ENCODE measurements at regions not wholly inside any gene's neighbourhood (a gene's known extent, or its start where the extent isn't known, plus 50 kb on each side); places are given as distances from the start of the nearest gene placed in this dataset.

DNA sequence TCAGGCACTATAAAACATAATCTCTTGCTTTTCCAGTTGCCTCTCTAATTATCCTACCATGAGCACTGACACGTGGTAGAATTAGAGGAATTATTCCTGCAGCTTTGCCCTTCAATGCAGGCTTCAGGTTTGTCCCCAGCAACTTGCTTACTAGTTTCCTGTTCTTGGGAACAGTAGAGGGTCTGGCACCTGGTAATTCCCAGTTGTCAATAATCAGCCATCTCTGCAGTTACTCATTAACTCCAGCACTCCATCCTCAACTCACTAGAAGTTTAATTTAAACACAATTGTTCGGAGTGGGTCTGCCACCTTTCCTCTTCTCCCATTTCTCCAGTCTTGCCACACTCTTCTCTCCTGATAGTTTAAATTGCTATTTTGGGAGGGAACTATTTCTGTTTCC lies 324.3 kb upstream of the KIAA1217 start:
- intact Hi-C loops (cut with DNase I, micrococcal nuclease), result no loop called here
- TF ChIP-seq, protein P1, sequence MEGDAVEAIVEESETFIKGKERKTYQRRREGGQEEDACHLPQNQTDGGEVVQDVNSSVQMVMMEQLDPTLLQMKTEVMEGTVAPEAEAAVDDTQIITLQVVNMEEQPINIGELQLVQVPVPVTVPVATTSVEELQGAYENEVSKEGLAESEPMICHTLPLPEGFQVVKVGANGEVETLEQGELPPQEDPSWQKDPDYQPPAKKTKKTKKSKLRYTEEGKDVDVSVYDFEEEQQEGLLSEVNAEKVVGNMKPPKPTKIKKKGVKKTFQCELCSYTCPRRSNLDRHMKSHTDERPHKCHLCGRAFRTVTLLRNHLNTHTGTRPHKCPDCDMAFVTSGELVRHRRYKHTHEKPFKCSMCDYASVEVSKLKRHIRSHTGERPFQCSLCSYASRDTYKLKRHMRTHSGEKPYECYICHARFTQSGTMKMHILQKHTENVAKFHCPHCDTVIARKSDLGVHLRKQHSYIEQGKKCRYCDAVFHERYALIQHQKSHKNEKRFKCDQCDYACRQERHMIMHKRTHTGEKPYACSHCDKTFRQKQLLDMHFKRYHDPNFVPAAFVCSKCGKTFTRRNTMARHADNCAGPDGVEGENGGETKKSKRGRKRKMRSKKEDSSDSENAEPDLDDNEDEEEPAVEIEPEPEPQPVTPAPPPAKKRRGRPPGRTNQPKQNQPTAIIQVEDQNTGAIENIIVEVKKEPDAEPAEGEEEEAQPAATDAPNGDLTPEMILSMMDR (IDR thresholded peaks at IDR 0.05), result no peak
- no peak overlapping the region for H3K4me3 ChIP-seq (ENCODE audit: low read length)
- H3K27ac Mint-ChIP-seq, result no peak overlapping the region
- DNase-seq, result no peak
- H3K4me1 ChIP-seq (ENCODE audit: insufficient read depth, low read length), result no peaks in the 10 kb centered on the region
- POLR2A ChIA-PET, result no interaction called here
- H3K9me3 ChIP-seq (ENCODE audit: control insufficient read depth in 1 of 2, insufficient read depth in 1 of 2, low read length in 2 of 2), result no peaks in the 10 kb centered on the region
- no peaks in the 10 kb centered on the region for H3K36me3 Mint-ChIP-seq (ENCODE audit: low read depth)
- no peaks in the 10 kb centered on the region for H3K4me1 Mint-ChIP-seq (ENCODE audit: low read depth)
- H3K9me3 Mint-ChIP-seq, result no peaks in the 10 kb centered on the region
- no peak for ATAC-seq (ENCODE audit: poor library complexity)
- no peaks in the 10 kb centered on the region for H3K36me3 ChIP-seq (ENCODE audit: insufficient read depth, low read length)
- no peaks in the 10 kb centered on the region for H3K27me3 Mint-ChIP-seq
- no peaks in the 10 kb centered on the region for H3K27me3 ChIP-seq (ENCODE audit: control insufficient read depth in 1 of 2, insufficient read depth in 2 of 2, low read length in 2 of 2)
- H3K4me3 Mint-ChIP-seq, result no peak overlapping the region
- no peak overlapping the region for H3K27ac ChIP-seq (ENCODE audit: low read depth in 1 of 2, low read length in 2 of 2)
- CTCF ChIA-PET, result no interaction called here

DNA sequence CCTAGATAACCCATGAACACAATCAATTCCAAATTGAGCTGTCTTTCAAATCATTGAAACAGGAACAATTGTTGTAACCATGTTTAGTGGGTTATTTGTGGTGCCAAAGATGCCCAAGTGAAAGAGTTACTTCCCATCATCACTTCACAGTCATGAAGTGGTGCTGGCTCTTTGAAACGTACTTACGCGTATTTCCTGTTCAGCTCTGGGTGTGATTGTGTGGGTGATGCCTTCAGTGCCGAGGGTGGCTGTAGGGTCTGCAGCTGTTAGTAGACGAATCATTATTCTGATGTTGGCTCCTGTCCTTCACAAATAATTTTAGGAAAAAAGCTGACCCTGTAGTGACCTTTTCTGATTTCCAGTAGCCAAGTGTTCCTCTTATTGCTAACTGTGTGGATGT lies 323.1 kb upstream of the KIAA1217 start:
- TF ChIP-seq, protein P1 (IDR thresholded peaks at IDR 0.05), result no peak
- Histone ChIP-seq H3K4me1 (ENCODE audit: insufficient read depth, low read length) (no peaks in the 10 kb centered on the region), H3K27me3 (ENCODE audit: control insufficient read depth in 1 of 2, insufficient read depth in 2 of 2, low read length in 2 of 2) (no peaks in the 10 kb centered on the region), H3K36me3 (ENCODE audit: insufficient read depth, low read length) (no peaks in the 10 kb centered on the region), H3K4me3 (ENCODE audit: low read length) (no peak overlapping the region), H3K27ac (ENCODE audit: low read depth in 1 of 2, low read length in 2 of 2) (no peak overlapping the region), H3K9me3 (ENCODE audit: control insufficient read depth in 1 of 2, insufficient read depth in 1 of 2, low read length in 2 of 2) (no peaks in the 10 kb centered on the region)
- Mint-ChIP-seq H3K36me3 (ENCODE audit: low read depth) (no peaks in the 10 kb centered on the region), H3K4me1 (ENCODE audit: low read depth) (no peaks in the 10 kb centered on the region), H3K4me3 (no peak overlapping the region), H3K27me3 (no peaks in the 10 kb centered on the region), H3K27ac (no peak overlapping the region), H3K9me3 (no peaks in the 10 kb centered on the region)
- CTCF ChIA-PET, result no interaction called here
- ATAC-seq (ENCODE audit: poor library complexity) (no peak), DNase-seq (no peak)
- POLR2A ChIA-PET, result no interaction called here
- intact Hi-C loops (cut with DNase I, micrococcal nuclease), result no loop called here

DNA sequence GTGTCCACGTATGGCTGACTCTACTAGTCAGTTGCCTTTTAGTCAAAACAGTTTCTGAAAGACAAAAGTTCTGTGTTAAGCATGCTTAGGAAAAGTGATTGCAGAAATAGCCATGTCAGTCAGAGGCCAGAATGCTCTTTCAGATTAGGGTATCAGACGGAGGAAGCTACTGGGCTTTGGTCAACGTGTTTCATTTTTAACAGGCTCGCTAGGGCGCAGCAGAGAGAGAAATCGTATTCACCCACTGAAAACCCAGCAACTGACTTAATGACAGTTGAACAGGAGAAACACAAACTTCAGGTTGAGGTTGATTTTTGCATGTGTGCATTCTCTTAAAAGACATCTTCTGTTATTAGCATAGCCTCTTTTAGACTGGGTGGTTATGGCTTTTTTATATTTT lies 322.6 kb upstream of the KIAA1217 start:
- Mint-ChIP-seq H3K27ac (no peak overlapping the region), H3K4me1 (ENCODE audit: low read depth) (no peaks in the 10 kb centered on the region), H3K4me3 (no peak overlapping the region), H3K9me3 (no peaks in the 10 kb centered on the region), H3K27me3 (no peaks in the 10 kb centered on the region), H3K36me3 (ENCODE audit: low read depth) (no peaks in the 10 kb centered on the region)
- Histone ChIP-seq H3K27ac (ENCODE audit: low read depth in 1 of 2, low read length in 2 of 2) (no peak overlapping the region), H3K27me3 (ENCODE audit: control insufficient read depth in 1 of 2, insufficient read depth in 2 of 2, low read length in 2 of 2) (no peaks in the 10 kb centered on the region), H3K9me3 (ENCODE audit: control insufficient read depth in 1 of 2, insufficient read depth in 1 of 2, low read length in 2 of 2) (no peaks in the 10 kb centered on the region), H3K4me1 (ENCODE audit: insufficient read depth, low read length) (no peaks in the 10 kb centered on the region), H3K36me3 (ENCODE audit: insufficient read depth, low read length) (no peaks in the 10 kb centered on the region), H3K4me3 (ENCODE audit: low read length) (no peak overlapping the region)
- intact Hi-C loops (cut with DNase I, micrococcal nuclease), result no loop called here
- DNase-seq (no peak), ATAC-seq (ENCODE audit: poor library complexity) (no peak)
- CTCF ChIA-PET, result no interaction called here
- TF ChIP-seq, protein P1 (IDR thresholded peaks at IDR 0.05), result no peak
- POLR2A ChIA-PET, result no interaction called here

Data from CD4-positive, alpha-beta T cell (primary cell).